ENCODE measurements at regions not wholly inside any gene's neighbourhood (a gene's known extent, or its start where the extent isn't known, plus 50 kb on each side); places are given as distances from the start of the nearest gene placed in this dataset.

DNA sequence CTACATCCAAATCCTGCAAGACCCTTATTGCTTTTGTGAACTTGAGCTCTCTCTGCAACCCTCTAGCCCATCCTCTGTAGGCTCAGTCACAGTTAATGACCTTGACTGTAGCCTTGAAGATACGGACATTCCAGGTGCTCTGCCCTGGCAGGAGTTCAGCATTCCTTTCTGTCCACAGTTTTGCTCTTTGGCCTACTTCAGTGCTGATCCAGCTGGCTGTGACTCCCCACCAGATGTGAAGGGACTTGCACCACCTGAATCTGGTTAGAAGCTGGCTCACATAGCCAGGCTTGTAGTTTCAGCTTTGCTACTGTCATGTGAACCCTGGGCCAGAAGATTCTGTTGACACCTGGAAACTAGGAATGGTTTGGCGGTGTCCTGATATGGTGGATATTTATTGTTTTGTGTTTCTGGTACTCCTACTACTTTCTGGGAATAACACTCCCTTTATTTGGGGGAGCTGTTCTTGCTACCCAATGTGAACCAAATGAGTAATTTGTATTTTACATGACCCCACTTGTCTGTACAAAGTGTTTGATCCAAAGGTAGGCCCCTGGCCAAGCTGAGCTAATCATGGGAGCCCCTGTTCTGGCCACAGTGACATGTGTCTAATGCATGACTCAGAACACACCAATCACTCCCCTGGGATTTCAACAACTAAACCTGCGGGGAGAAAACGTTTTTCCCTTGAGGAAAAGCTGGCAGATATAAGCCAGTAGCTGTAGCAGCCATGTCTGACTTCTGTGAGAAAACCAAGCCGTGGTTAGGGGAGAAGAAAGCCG is 73.4 kb downstream of the CDCA7 start:
- TF ChIP-seq, protein P1, sequence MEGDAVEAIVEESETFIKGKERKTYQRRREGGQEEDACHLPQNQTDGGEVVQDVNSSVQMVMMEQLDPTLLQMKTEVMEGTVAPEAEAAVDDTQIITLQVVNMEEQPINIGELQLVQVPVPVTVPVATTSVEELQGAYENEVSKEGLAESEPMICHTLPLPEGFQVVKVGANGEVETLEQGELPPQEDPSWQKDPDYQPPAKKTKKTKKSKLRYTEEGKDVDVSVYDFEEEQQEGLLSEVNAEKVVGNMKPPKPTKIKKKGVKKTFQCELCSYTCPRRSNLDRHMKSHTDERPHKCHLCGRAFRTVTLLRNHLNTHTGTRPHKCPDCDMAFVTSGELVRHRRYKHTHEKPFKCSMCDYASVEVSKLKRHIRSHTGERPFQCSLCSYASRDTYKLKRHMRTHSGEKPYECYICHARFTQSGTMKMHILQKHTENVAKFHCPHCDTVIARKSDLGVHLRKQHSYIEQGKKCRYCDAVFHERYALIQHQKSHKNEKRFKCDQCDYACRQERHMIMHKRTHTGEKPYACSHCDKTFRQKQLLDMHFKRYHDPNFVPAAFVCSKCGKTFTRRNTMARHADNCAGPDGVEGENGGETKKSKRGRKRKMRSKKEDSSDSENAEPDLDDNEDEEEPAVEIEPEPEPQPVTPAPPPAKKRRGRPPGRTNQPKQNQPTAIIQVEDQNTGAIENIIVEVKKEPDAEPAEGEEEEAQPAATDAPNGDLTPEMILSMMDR (conservative IDR thresholded peaks at IDR 0.05; ENCODE audit: low read depth, low read length) = no peak
- no peak for TF ChIP-seq EZH2 (IDR thresholded peaks at IDR 0.05; ENCODE audit: borderline replicate concordance, low read depth, low read length, poor library complexity, severe bottlenecking)

Data from A673 (cell line).